Fibroblast of lung (primary cell): ENCODE measurements at regions not wholly inside any gene's neighbourhood (a gene's known extent, or its start where the extent isn't known, plus 50 kb on each side); places are given as distances from the start of the nearest gene placed in this dataset.

Source experiments
- EZH2 ChIP-seq: IDR thresholded peaks from 2 replicates; pipeline ENCODE4 v1.5.1; 2012; ENCODE audit warnings: low read length, control low read depth, mild to moderate bottlenecking; ENCODE audit errors: missing control alignments
- TF ChIP-seq, protein P1 (sequence below), 2 donors: IDR thresholded peaks in 1 of 2; conservative IDR thresholded peaks in 1 of 2; 1 replicate in 1 of 2; 2 replicates in 1 of 2; pipeline ENCODE4 v1.5.1; 2011 to 2012; ENCODE audit warnings: low read length in 2 of 2, control low read depth in 1 of 2, inconsistent platforms in 1 of 2, low read depth in 1 of 2, mild to moderate bottlenecking in 1 of 2

DNA sequence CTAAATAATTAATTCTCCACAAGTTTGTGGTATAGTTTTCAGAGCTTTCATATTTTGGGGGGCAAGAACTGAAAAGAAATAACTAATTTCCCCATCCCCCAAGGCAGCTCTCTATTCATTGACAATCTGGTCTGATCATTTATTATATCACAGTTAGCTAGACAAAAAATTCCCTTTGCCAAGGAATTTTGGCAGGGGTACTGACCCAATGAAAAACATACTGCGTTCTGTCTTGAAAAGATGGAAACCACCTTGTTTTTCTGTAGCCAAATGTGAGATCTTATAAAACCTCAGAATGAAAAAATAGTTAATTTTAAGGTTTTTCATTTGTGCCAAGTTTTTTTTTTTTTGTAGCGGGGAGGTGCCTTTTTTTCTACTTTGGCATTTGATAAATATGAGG lies 1008.9 kb downstream of the EFNA5 start:
- TF ChIP-seq, protein P1, sequence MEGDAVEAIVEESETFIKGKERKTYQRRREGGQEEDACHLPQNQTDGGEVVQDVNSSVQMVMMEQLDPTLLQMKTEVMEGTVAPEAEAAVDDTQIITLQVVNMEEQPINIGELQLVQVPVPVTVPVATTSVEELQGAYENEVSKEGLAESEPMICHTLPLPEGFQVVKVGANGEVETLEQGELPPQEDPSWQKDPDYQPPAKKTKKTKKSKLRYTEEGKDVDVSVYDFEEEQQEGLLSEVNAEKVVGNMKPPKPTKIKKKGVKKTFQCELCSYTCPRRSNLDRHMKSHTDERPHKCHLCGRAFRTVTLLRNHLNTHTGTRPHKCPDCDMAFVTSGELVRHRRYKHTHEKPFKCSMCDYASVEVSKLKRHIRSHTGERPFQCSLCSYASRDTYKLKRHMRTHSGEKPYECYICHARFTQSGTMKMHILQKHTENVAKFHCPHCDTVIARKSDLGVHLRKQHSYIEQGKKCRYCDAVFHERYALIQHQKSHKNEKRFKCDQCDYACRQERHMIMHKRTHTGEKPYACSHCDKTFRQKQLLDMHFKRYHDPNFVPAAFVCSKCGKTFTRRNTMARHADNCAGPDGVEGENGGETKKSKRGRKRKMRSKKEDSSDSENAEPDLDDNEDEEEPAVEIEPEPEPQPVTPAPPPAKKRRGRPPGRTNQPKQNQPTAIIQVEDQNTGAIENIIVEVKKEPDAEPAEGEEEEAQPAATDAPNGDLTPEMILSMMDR (conservative IDR thresholded peaks at IDR 0.05 in 1 of 2, IDR thresholded peaks at IDR 0.05 in 1 of 2; ENCODE audit: low read depth in 1 of 2, low read length in 2 of 2): no peak
- TF ChIP-seq EZH2: no peak
